Left lung (tissue), 4 donors: ENCODE measurements at regions not wholly inside any gene's neighbourhood (a gene's known extent, or its start where the extent isn't known, plus 50 kb on each side); places are given as distances from the start of the nearest gene placed in this dataset.

Experiments
- ATAC-seq: fragments of 200-7000 bp; cut with Tn5 transposase; one replicate; pipeline ENCODE4 v1.9.1; 2020; ENCODE audit warnings: moderate library complexity
- DNase-seq, 4 donors: peaks; one replicate each; pipeline ENCODE4 v3.0.0-alpha.2; 2013 to 2020
- H3K27ac ChIP-seq, 2 donors: fragments of 200-600 bp; sonication (generic) in 1 of 2; one replicate each; pipeline versions ENCODE4 v1.5.0 to v1.8.0; 2020 to 2021
- H3K27me3 ChIP-seq, 2 donors: fragments of 200-600 bp; sonication (generic) in 1 of 2; one replicate each; pipeline versions ENCODE4 v1.5.0 to v1.8.0; 2020 to 2021
- H3K36me3 ChIP-seq, 2 donors: fragments of 200-600 bp; sonication (generic) in 1 of 2; one replicate each; pipeline versions ENCODE4 v1.5.0 to v1.8.0; 2020 to 2021
- H3K4me1 ChIP-seq, 2 donors: fragments of 200-600 bp; one replicate each; pipeline ENCODE4 v1.8.0; 2021
- H3K4me3 ChIP-seq, 2 donors: fragments of 200-600 bp; sonication (generic) in 1 of 2; one replicate each; pipeline versions ENCODE4 v1.5.0 to v1.8.0; 2020 to 2021; ENCODE audit warnings: mild to moderate bottlenecking in 1 of 2
- H3K9me3 ChIP-seq, 2 donors: fragments of 200-600 bp; sonication (generic) in 1 of 2; one replicate each; pipeline versions ENCODE4 v1.5.0 to v1.8.0; 2020 to 2021
- CTCF ChIP-seq, 2 donors: fragments of 200-600 bp; sonication (generic) in 1 of 2; IDR thresholded peaks; one replicate each; pipeline versions ENCODE4 v1.5.0 to v1.8.0; 2021; ENCODE audit warnings: antibody characterized with exemption in 2 of 2
- intact Hi-C, 2 donors: fragments of 100-400 bp; cut with DNase I; formaldehyde crosslinking; loops; one replicate each; pipeline versions ENCODE4 v1.11.2 to v1.14.2; 2022
- donor health status: DM: no; HTN: yes; CAD: no.
- donor health status: DM: no; HTN: no; CAD: no.

GRCh38 chr9:23914431-23915003 lies 88.5 kb upstream of the ELAVL2 start:
- DNase-seq (peak in 1 of 4 donors; percentile 65), ATAC-seq (no peak)
- H3K36me3 ChIP-seq = no peaks in the 10 kb centered on the region
- no peaks in the 10 kb centered on the region for H3K4me1 ChIP-seq
- H3K4me3 ChIP-seq = no peak overlapping the region
- intact Hi-C loops = no loop called here
- no peak overlapping the region for H3K27ac ChIP-seq
- H3K9me3 ChIP-seq = peaks cover 0 to 14% of the 10 kb centered on the region in 2 donors
- TF ChIP-seq CTCF (IDR thresholded peaks at IDR 0.05) = no peak
- H3K27me3 ChIP-seq = no peaks in the 10 kb centered on the region

- Histone ChIP-seq H3K36me3 (no peaks in the 10 kb centered on the region), H3K4me3 (no peak overlapping the region), H3K27ac (no peak overlapping the region), H3K9me3 (peaks cover 0 to 5% of the 10 kb centered on the region in 2 donors), H3K27me3 (no peaks in the 10 kb centered on the region), H3K4me1 (no peaks in the 10 kb centered on the region)
- TF ChIP-seq CTCF (IDR thresholded peaks at IDR 0.05) = no peak
- intact Hi-C loops = no loop called here
- no peak for ATAC-seq
- DNase-seq = no peak
Observed at GRCh38 chr9:23907343-23907742, 81.3 kb upstream of the ELAVL2 start.

GRCh38 chr9:23887781-23888180 lies 61.7 kb upstream of the ELAVL2 start:
- ATAC-seq = no peak
- H3K27me3 ChIP-seq = no peaks in the 10 kb centered on the region
- no peak for DNase-seq
- H3K4me3 ChIP-seq = no peak overlapping the region
- H3K27ac ChIP-seq = no peak overlapping the region
- no peaks in the 10 kb centered on the region for H3K4me1 ChIP-seq
- no peaks in the 10 kb centered on the region for H3K36me3 ChIP-seq
- TF ChIP-seq CTCF (IDR thresholded peaks at IDR 0.05) = no peak
- H3K9me3 ChIP-seq = peaks cover 0 to 28% of the 10 kb centered on the region in 2 donors
- intact Hi-C loops = no loop called here
